HEK293T (cell line): ENCODE measurements at regions not wholly inside any gene's neighbourhood (a gene's known extent, or its start where the extent isn't known, plus 50 kb on each side); places are given as distances from the start of the nearest gene placed in this dataset.

ENCODE experiments used
- CTCF ChIA-PET: fragments of 350-600 bp; formaldehyde crosslinking; extraction: SDS; loops from one replicate; lab custom pipeline; 2021; ENCODE audit warnings: antibody characterized with exemption, inconsistent platforms; lab: Yijun Ruan, JAX
- POLR2A ChIA-PET: fragments of 350-600 bp; formaldehyde crosslinking; extraction: SDS; loops from one replicate; lab custom pipeline; 2020; ENCODE audit warnings: antibody characterized with exemption, inconsistent platforms; lab: Yijun Ruan, JAX
- DNase-seq: peaks from one replicate; pipeline ENCODE4 v3.0.0; 2012; ENCODE audit warnings: mixed read lengths; ENCODE audit errors: extremely low spot score
- ARNT ChIP-seq: fragments of 450-650 bp; IDR thresholded peaks from 2 replicates; pipeline ENCODE4 v1.6.1; 2017; ENCODE audit warnings: mild to moderate bottlenecking
- BHLHE40 ChIP-seq: fragments of 450-650 bp; IDR thresholded peaks from 2 replicates; pipeline ENCODE4 v1.6.1; 2016; ENCODE audit warnings: mild to moderate bottlenecking, moderate library complexity, borderline replicate concordance
- CTBP1 ChIP-seq: fragments of 450-650 bp; IDR thresholded peaks from 2 replicates; pipeline ENCODE4 v1.6.1; 2016; ENCODE audit warnings: borderline replicate concordance
- ELF4 ChIP-seq: fragments of 450-650 bp; IDR thresholded peaks from 2 replicates; pipeline ENCODE4 v1.6.1; 2017; ENCODE audit warnings: antibody characterized with exemption
- FOXA1 ChIP-seq: fragments of 450-650 bp; IDR thresholded peaks from 2 replicates; pipeline ENCODE4 v1.6.1; 2016; ENCODE audit warnings: mild to moderate bottlenecking
- FOXK2 ChIP-seq: fragments of 450-650 bp; IDR thresholded peaks from 2 replicates; pipeline ENCODE4 v1.6.1; 2016; ENCODE audit warnings: mild to moderate bottlenecking
- FOXM1 ChIP-seq: fragments of 450-650 bp; IDR thresholded peaks from 2 replicates; pipeline ENCODE4 v1.6.1; 2017; ENCODE audit warnings: mild to moderate bottlenecking, borderline replicate concordance
- HDGF ChIP-seq: fragments of 450-650 bp; IDR thresholded peaks from 2 replicates; pipeline ENCODE4 v1.6.1; 2017; ENCODE audit warnings: antibody characterized with exemption, borderline replicate concordance
- L3MBTL2 ChIP-seq: fragments of 450-650 bp; conservative IDR thresholded peaks from 2 replicates; pipeline ENCODE4 v1.6.1; 2016; ENCODE audit warnings: mild to moderate bottlenecking
- LEF1 ChIP-seq: fragments of 450-650 bp; IDR thresholded peaks from 2 replicates; pipeline ENCODE4 v1.6.1; 2017; ENCODE audit warnings: mild to moderate bottlenecking, borderline replicate concordance
- NFRKB ChIP-seq: fragments of 450-650 bp; IDR thresholded peaks from 2 replicates; pipeline ENCODE4 v1.6.1; 2016; ENCODE audit warnings: mild to moderate bottlenecking, moderate library complexity
- PKNOX1 ChIP-seq: fragments of 450-650 bp; IDR thresholded peaks from 2 replicates; pipeline ENCODE4 v1.6.1; 2016
- SP1 ChIP-seq: fragments of 450-650 bp; IDR thresholded peaks from 2 replicates; pipeline ENCODE4 v1.6.1; 2017
- SUZ12 ChIP-seq: fragments of 450-650 bp; IDR thresholded peaks from 2 replicates; pipeline ENCODE4 v1.6.1; 2016; ENCODE audit warnings: mild to moderate bottlenecking
- TARDBP ChIP-seq: fragments of 450-650 bp; IDR thresholded peaks from 2 replicates; pipeline ENCODE4 v1.6.1; 2016
- ZNF384 ChIP-seq: fragments of 450-650 bp; IDR thresholded peaks from 2 replicates; pipeline ENCODE4 v1.6.1; 2016

GRCh38 chrX:122196343-122196742 is 987.7 kb upstream of the GRIA3 start:
- ChIA-PET CTCF (no interaction called here), POLR2A (no interaction called here)
- no peak for TF ChIP-seq FOXM1
- no peak for TF ChIP-seq ZNF384
- no peak for TF ChIP-seq L3MBTL2
- no peak for TF ChIP-seq SP1
- TF ChIP-seq CTBP1, result no peak
- DNase-seq, result no peak

GRCh38 chrX:122203399-122203798 is 980.7 kb upstream of the GRIA3 start:
- CTCF ChIA-PET, result no interaction called here
- TF ChIP-seq SUZ12 (no peak), ZNF384 (no peak), FOXK2 (no peak), FOXM1 (no peak), ARNT (no peak), CTBP1 (no peak), NFRKB (no peak), PKNOX1 (no peak), BHLHE40 (no peak), LEF1 (no peak), ELF4 (no peak), L3MBTL2 (no peak), TARDBP (no peak), SP1 (no peak), FOXA1 (no peak), HDGF (no peak)
- POLR2A ChIA-PET, result no interaction called here

GRCh38 chrX:122218666-122219065 is 965.4 kb upstream of the GRIA3 start:
- CTCF ChIA-PET, result no interaction called here
- POLR2A ChIA-PET, result no interaction called here

More at GRCh38 chrX:122203399-122203798, 980.7 kb upstream of the GRIA3 start:
- no peak for DNase-seq

GRCh38 chrX:122219226-122219625 is 964.9 kb upstream of the GRIA3 start:
- no peak for TF ChIP-seq L3MBTL2
- no peak for TF ChIP-seq ARNT
- no peak for TF ChIP-seq ELF4
- no peak for TF ChIP-seq FOXM1
- no peak for TF ChIP-seq NFRKB
- no peak for TF ChIP-seq SP1
- TF ChIP-seq ZNF384, result no peak
- TF ChIP-seq HDGF, result no peak
- TF ChIP-seq FOXA1, result no peak
- TF ChIP-seq PKNOX1, result no peak
- no peak for TF ChIP-seq SUZ12
- no peak for TF ChIP-seq BHLHE40
- TF ChIP-seq CTBP1, result no peak
- TF ChIP-seq TARDBP, result no peak
- no peak for TF ChIP-seq LEF1
- ChIA-PET POLR2A (no interaction called here), CTCF (no interaction called here)
- DNase-seq, result no peak

More at GRCh38 chrX:122218666-122219065, 965.4 kb upstream of the GRIA3 start:
- DNase-seq, result no peak
- TF ChIP-seq ZNF384 (no peak), FOXA1 (no peak), PKNOX1 (no peak), SP1 (no peak), TARDBP (no peak), CTBP1 (no peak), HDGF (no peak), L3MBTL2 (no peak), LEF1 (no peak), FOXM1 (no peak), ARNT (no peak), FOXK2 (no peak), ELF4 (no peak), NFRKB (no peak), SUZ12 (no peak), BHLHE40 (no peak)

- ChIA-PET CTCF (no interaction called here), POLR2A (no interaction called here)
- no peak for DNase-seq
- no peak for TF ChIP-seq PKNOX1
- no peak for TF ChIP-seq FOXK2
- TF ChIP-seq ARNT, result no peak
- TF ChIP-seq HDGF, result no peak
- TF ChIP-seq FOXA1, result no peak
- no peak for TF ChIP-seq LEF1
- TF ChIP-seq NFRKB, result no peak
- no peak for TF ChIP-seq ELF4
- TF ChIP-seq L3MBTL2, result no peak
- TF ChIP-seq CTBP1, result no peak
- TF ChIP-seq SP1, result no peak
- no peak for TF ChIP-seq BHLHE40
- TF ChIP-seq ZNF384, result no peak
- no peak for TF ChIP-seq FOXM1
- no peak for TF ChIP-seq TARDBP
- TF ChIP-seq SUZ12, result no peak
Measured at GRCh38 chrX:122219735-122220134, 964.3 kb upstream of the GRIA3 start.
